ENCODE measurements at regions not wholly inside any gene's neighbourhood (a gene's known extent, or its start where the extent isn't known, plus 50 kb on each side); places are given as distances from the start of the nearest gene placed in this dataset.

DNA sequence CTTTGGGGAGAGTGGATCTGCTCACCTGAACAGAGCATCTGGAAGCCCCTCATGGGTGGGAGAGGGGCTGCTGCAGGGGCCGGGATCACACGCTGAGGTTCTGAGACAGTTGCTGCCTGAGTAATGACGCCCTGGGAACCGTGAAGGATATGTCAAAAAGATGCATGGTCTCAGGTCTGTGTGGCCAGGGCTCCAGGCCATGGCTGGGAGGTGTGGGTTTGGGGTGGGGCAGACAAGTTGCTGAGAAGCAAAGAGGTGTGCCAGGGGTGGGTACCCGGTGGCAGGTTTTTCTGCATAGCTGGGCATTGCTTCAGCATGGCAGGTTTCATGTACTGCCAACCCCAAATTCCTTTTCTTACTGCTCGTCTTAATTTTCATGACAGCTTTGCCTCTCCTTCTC is 133.5 kb downstream of the RPIA start:
- ATAC-seq, result no peak
- intact Hi-C loops (cut with DNase I), result loop anchor here in 2 of 10 donors (5.0 kb wide), 2 partner anchors 83 to 88 kb away; no protein-coding TSS in a partner anchor
- H3K27ac ChIP-seq, result no peak overlapping the region
- no peak overlapping the region for H3K4me3 ChIP-seq
- TF ChIP-seq, protein P1, sequence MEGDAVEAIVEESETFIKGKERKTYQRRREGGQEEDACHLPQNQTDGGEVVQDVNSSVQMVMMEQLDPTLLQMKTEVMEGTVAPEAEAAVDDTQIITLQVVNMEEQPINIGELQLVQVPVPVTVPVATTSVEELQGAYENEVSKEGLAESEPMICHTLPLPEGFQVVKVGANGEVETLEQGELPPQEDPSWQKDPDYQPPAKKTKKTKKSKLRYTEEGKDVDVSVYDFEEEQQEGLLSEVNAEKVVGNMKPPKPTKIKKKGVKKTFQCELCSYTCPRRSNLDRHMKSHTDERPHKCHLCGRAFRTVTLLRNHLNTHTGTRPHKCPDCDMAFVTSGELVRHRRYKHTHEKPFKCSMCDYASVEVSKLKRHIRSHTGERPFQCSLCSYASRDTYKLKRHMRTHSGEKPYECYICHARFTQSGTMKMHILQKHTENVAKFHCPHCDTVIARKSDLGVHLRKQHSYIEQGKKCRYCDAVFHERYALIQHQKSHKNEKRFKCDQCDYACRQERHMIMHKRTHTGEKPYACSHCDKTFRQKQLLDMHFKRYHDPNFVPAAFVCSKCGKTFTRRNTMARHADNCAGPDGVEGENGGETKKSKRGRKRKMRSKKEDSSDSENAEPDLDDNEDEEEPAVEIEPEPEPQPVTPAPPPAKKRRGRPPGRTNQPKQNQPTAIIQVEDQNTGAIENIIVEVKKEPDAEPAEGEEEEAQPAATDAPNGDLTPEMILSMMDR (IDR thresholded peaks at IDR 0.05), result no peak
- no peaks in the 10 kb centered on the region for H3K36me3 ChIP-seq
- peaks cover 0 to 5% (median 0%) of the 10 kb centered on the region in 11 donors for H3K9me3 ChIP-seq
- 81 to 88% methylated on average over 6 of the region's 6 CpGs for WGBS, 2 donors
- H3K4me1 ChIP-seq, result peaks cover 0 to 21% (median 8%) of the 10 kb centered on the region in 9 donors
- no peak for DNase-seq
- H3K27me3 ChIP-seq, result peaks cover 0 to 5% (median 0%) of the 10 kb centered on the region in 7 donors

DNA sequence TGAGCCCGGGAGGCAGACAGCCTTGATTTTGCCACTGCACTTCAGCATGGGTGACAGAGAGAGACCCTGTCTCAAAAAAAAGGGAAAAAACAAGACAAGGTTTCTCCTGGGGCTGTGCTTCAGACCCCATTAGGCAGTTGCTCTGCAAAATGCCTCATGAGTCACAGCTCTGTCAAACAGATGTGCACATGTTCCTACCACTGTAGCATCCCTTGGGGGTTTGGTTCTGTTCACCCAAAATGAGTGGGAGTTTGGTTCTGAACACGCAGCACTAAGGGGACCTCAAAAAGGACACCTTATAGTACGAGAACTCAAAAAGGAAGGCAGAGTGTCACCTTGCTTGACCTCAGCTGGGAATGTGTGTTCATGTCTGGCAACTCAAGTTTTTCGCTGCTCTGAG is 134.9 kb downstream of the RPIA start:
- intact Hi-C loops (cut with DNase I), result loop anchor here in 2 of 10 donors (5.0 kb wide), 2 partner anchors 84 to 89 kb away; no protein-coding TSS in a partner anchor
- 64 to 69% methylated on average over 4 of the region's 4 CpGs for WGBS, 2 donors
- no peak for DNase-seq
- Histone ChIP-seq H3K27ac (peak overlapping the region in 1 of 10 donors; percentile 87), H3K36me3 (no peaks in the 10 kb centered on the region), H3K9me3 (peaks cover 0 to 5% (median 0%) of the 10 kb centered on the region in 11 donors), H3K4me1 (peaks cover 0 to 21% (median 8%) of the 10 kb centered on the region in 9 donors), H3K27me3 (peaks cover 0 to 5% (median 0%) of the 10 kb centered on the region in 7 donors), H3K4me3 (no peak overlapping the region)
- ATAC-seq, result no peak
- TF ChIP-seq, protein P1 (IDR thresholded peaks at IDR 0.05), result no peak

DNA sequence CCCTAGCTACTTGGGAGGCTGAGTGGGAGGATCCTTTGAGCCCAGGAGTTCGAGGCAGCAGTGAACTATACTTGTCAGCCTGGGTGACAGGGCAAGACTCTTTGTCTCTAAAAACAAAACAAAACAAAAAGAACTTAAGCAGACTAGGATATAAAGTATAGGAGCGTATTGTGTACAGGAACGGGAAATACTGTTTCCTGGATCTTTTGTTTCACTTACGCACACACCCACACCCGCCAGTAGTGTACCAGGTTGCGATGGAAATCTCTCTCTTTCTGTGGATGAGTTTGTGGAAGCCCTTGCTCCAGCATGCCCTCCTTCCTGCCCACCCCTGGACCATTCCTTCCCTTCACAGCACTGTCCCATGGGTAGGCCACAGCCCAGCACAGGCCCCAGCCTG is 136.3 kb downstream of the RPIA start:
- Histone ChIP-seq H3K27me3 (peaks cover 0 to 5% (median 0%) of the 10 kb centered on the region in 7 donors), H3K27ac (peak overlapping the region; percentile 62 to 89 (median 81)), H3K4me1 (peaks cover 0 to 21% (median 8%) of the 10 kb centered on the region in 9 donors), H3K36me3 (no peaks in the 10 kb centered on the region), H3K4me3 (no peak overlapping the region), H3K9me3 (peaks cover 0 to 5% (median 0%) of the 10 kb centered on the region in 11 donors)
- DNase-seq (peak in 1 of 2 donors; percentile 11), ATAC-seq (peak; percentile 66 to 93 (median 84))
- TF ChIP-seq, protein P1 (IDR thresholded peaks at IDR 0.05), result no peak
- intact Hi-C loops (cut with DNase I), result loop anchor here in 2 of 10 donors (5.0 kb wide), 2 partner anchors 86 to 91 kb away; no protein-coding TSS in a partner anchor
- WGBS, 2 donors, result 54 to 57% methylated on average over 6 of the region's 6 CpGs

DNA sequence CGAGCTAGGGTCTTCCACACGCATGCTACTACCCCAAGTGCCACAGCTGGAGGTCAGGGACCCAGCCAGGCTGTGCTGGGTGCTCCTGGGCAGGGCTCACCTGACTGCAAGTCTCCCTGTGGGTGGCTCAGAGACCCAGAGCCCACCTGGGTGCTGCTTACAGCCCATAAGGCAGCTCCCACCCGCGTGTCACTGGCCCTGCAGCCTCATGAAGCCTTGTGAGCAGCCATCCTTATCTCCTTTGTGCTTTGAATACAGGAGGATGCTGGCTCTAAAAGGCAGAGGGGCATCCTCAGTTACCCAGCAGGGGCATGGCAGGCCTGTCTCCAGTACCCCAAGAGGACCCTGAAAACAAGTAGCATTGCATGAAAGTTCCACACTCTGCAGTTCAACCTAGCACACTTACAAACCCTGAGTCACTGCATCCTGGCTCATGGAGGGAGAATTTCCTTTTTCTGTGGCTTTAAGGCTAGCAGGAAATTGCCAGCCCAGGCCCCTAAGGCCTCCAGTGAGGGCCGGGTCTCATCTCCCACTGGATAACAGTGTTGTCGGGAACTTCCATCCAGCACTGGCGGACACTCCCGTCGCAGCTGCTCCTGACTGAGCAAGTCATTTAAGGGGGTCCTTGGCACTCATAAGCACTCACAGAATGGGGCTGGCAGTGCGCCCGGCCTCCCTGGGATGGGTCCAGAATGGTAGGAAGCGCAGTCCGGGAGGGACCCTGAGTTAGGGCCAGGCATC is 137.1 kb downstream of the RPIA start:
- H3K27me3 ChIP-seq, result no peaks in the 10 kb centered on the region
- peaks cover 0 to 5% (median 0%) of the 10 kb centered on the region in 11 donors for H3K9me3 ChIP-seq
- H3K4me1 ChIP-seq, result peaks cover 0 to 21% (median 8%) of the 10 kb centered on the region in 9 donors
- intact Hi-C loops (cut with DNase I), result loop anchor here in 2 of 10 donors (5.0 kb wide), 2 partner anchors 86 to 91 kb away; no protein-coding TSS in a partner anchor
- peak overlapping the region; percentile 50 to 89 (median 81) for H3K27ac ChIP-seq
- ATAC-seq (peak; percentile 73 to 95 (median 84)), DNase-seq (peak; percentile 56 to 73)
- no peaks in the 10 kb centered on the region for H3K36me3 ChIP-seq
- H3K4me3 ChIP-seq, result no peak overlapping the region
- TF ChIP-seq, protein P1 (IDR thresholded peaks at IDR 0.05), result no peak
- 35 to 51% methylated on average over 11 to 13 of the region's 13 CpGs for WGBS, 2 donors
